Left ventricle myocardium inferior (tissue), 1 donor: ENCODE measurements at regions not wholly inside any gene's neighbourhood (a gene's known extent, or its start where the extent isn't known, plus 50 kb on each side); places are given as distances from the start of the nearest gene placed in this dataset.

Experiments
- DNase-seq: peaks from one replicate; pipeline ENCODE4 v3.0.0-alpha.2; 2020
- H3K27ac ChIP-seq: fragments of 200-600 bp; replicated peaks from 2 replicates; pipeline ENCODE4 v1.8.0; 2021
- H3K27me3 ChIP-seq: fragments of 200-600 bp; 2 replicates; pipeline ENCODE4 v1.8.0; 2021; ENCODE audit warnings: low read depth
- H3K36me3 ChIP-seq: fragments of 200-600 bp; 2 replicates; pipeline ENCODE4 v1.8.0; 2021
- H3K4me1 ChIP-seq: fragments of 200-600 bp; 2 replicates; pipeline ENCODE4 v1.8.0; 2021
- H3K4me3 ChIP-seq: fragments of 200-600 bp; 2 replicates; pipeline ENCODE4 v1.8.0; 2021; ENCODE audit warnings: mild to moderate bottlenecking, moderate library complexity
- H3K9me3 ChIP-seq: fragments of 200-600 bp; replicated peaks from 2 replicates; pipeline ENCODE4 v1.8.0; 2021
- CTCF ChIP-seq: fragments of 200-600 bp; IDR thresholded peaks from 2 replicates; pipeline ENCODE4 v1.8.0; 2021; ENCODE audit warnings: antibody characterized with exemption, mild to moderate bottlenecking, borderline replicate concordance
- intact Hi-C: fragments of 100-400 bp; cut with micrococcal nuclease; formaldehyde crosslinking; loops from one replicate; pipeline ENCODE4 v1.11.0; 2022
- donor health status: DM: no; HTN: yes; CAD: no; lungs with severe emphysema.

- Histone ChIP-seq H3K36me3 (no peaks in the 10 kb centered on the region), H3K27ac (peak overlapping the region; percentile 90), H3K4me3 (peak overlapping the region; percentile 83), H3K27me3 (no peaks in the 10 kb centered on the region), H3K4me1 (peaks cover 40% of the 10 kb centered on the region), H3K9me3 (no peaks in the 10 kb centered on the region)
- TF ChIP-seq CTCF, result no peak
- intact Hi-C loops, result no loop called here
- no peak for DNase-seq
These were observed 202.6 kb upstream of the FOXN3 start for GRCh38 chr14:89619596-89619995.

- intact Hi-C loops, result no loop called here
- peak; percentile 73 for DNase-seq
- Histone ChIP-seq H3K4me3 (peak overlapping the region; percentile 83), H3K27me3 (no peaks in the 10 kb centered on the region), H3K4me1 (peaks cover 46% of the 10 kb centered on the region), H3K36me3 (no peaks in the 10 kb centered on the region), H3K9me3 (no peaks in the 10 kb centered on the region), H3K27ac (peak overlapping the region; percentile 90)
- TF ChIP-seq CTCF, result no peak
These were observed 201.9 kb upstream of the FOXN3 start for GRCh38 chr14:89618811-89619551.

GRCh38 chr14:89618330-89618708, 201.3 kb upstream of the FOXN3 start:
- DNase-seq, result no peak
- peaks cover 53% of the 10 kb centered on the region for H3K4me1 ChIP-seq
- peak overlapping the region; percentile 90 for H3K27ac ChIP-seq
- intact Hi-C loops, result no loop called here
- TF ChIP-seq CTCF, result no peak
- no peaks in the 10 kb centered on the region for H3K9me3 ChIP-seq
- H3K4me3 ChIP-seq, result peak overlapping the region; percentile 83
- H3K27me3 ChIP-seq, result no peaks in the 10 kb centered on the region
- H3K36me3 ChIP-seq, result no peaks in the 10 kb centered on the region

GRCh38 chr14:89617481-89618329, 200.7 kb upstream of the FOXN3 start:
- no peak for TF ChIP-seq CTCF
- peaks cover 55% of the 10 kb centered on the region for H3K4me1 ChIP-seq
- no peak for DNase-seq

GRCh38 chr14:89616852-89617341, 199.9 kb upstream of the FOXN3 start:
- Histone ChIP-seq H3K27me3 (no peaks in the 10 kb centered on the region), H3K27ac (peak overlapping the region; percentile 90), H3K4me3 (peak overlapping the region; percentile 83), H3K9me3 (no peaks in the 10 kb centered on the region), H3K4me1 (peaks cover 55% of the 10 kb centered on the region), H3K36me3 (no peaks in the 10 kb centered on the region)
- DNase-seq, result no peak
- no peak for TF ChIP-seq CTCF
- intact Hi-C loops, result no loop called here

More at GRCh38 chr14:89617481-89618329, 200.7 kb upstream of the FOXN3 start:
- H3K27me3 ChIP-seq, result no peaks in the 10 kb centered on the region
- H3K36me3 ChIP-seq, result no peaks in the 10 kb centered on the region
- H3K27ac ChIP-seq, result peak overlapping the region; percentile 90
- intact Hi-C loops, result no loop called here
- peak overlapping the region; percentile 83 for H3K4me3 ChIP-seq
- no peaks in the 10 kb centered on the region for H3K9me3 ChIP-seq
